ENCODE measurements at regions not wholly inside any gene's neighbourhood (a gene's known extent, or its start where the extent isn't known, plus 50 kb on each side); places are given as distances from the start of the nearest gene placed in this dataset.

- DNase-seq (ENCODE audit: low read depth, low spot score): peak; percentile 93
- BruUV-seq (replicated peaks): no TSS peak
- POLR2A ChIA-PET: interaction anchor here (0.9 kb wide), 1 partner anchor 16 kb away, joined by 3 read pairs; no protein-coding TSS in a partner anchor
- CTCF ChIA-PET: interaction anchor here (0.5 to 2.4 kb wide), 9 partner anchors 9 to 1797 kb away, joined by 3 to 10 read pairs (median 6); no protein-coding TSS in a partner anchor
- peak; percentile 61 for TF ChIP-seq GATA2 (IDR thresholded peaks at IDR 0.05; ENCODE audit: insufficient read depth, insufficient read length, low read depth, low read length)
- TF ChIP-seq EZH2 (IDR thresholded peaks at IDR 0.05; ENCODE audit: borderline replicate concordance, low read depth, low read length, severe bottlenecking): no peak
- TF ChIP-seq POLR2AphosphoS5 (IDR thresholded peaks at IDR 0.05; ENCODE audit: insufficient read depth, low read depth, low read length): peak; percentile 29
- peak; percentile 52 for TF ChIP-seq FOS (IDR thresholded peaks at IDR 0.05; ENCODE audit: borderline replicate concordance, insufficient read depth, low read length)
- no peak for TF ChIP-seq MAX (IDR thresholded peaks at IDR 0.05; ENCODE audit: insufficient read depth, insufficient read length)
- TF ChIP-seq JUN (IDR thresholded peaks at IDR 0.05; ENCODE audit: borderline replicate concordance, insufficient read depth, insufficient read length, low read depth): peak; percentile 59
- TF ChIP-seq MYC (IDR thresholded peaks at IDR 0.05; ENCODE audit: low read depth, low read length): no peak
- H4K20me1 ChIP-seq (replicated peaks; ENCODE audit: control insufficient read depth, extremely low read depth, insufficient read depth, low read length): no peaks in the 10 kb centered on the region
- no peaks in the 10 kb centered on the region for H3K79me2 ChIP-seq (ENCODE audit: control insufficient read depth, insufficient read depth, low read length)
- dilution Hi-C loops (cut with MboI; ENCODE audit: extremely low pct_ligation_motif_present, low sequenced_read_pairs) (no loop called here), intact Hi-C loops (cut with micrococcal nuclease) (loop anchor here (1.0 to 2.0 kb wide), 2 partner anchors 10 to 117 kb away; no protein-coding TSS in a partner anchor)
- peak overlapping the region; percentile 54 for H3K4me2 ChIP-seq (ENCODE audit: insufficient read depth, low read length)
- FAIRE-seq: peak; percentile 92
- no peak overlapping the region for H3K4me3 ChIP-seq (replicated peaks in 1 of 3; ENCODE audit: insufficient read depth in 1 of 3, low read depth in 1 of 3, low read length in 3 of 3)
- no peaks in the 10 kb centered on the region for H3K36me3 ChIP-seq (ENCODE audit: control insufficient read depth in 2 of 2, extremely low read depth in 1 of 2, insufficient read depth in 2 of 2, low read length in 2 of 2)
- peaks cover 18% of the 10 kb centered on the region for H3K4me1 ChIP-seq (ENCODE audit: control insufficient read depth, extremely low read depth, insufficient read depth, low read length)
- no peaks in the 10 kb centered on the region for H3K9me1 ChIP-seq (replicated peaks; ENCODE audit: control insufficient read depth, extremely low read depth, insufficient read depth, low read length)
- H2AFZ ChIP-seq (ENCODE audit: low read depth, low read length): peak overlapping the region; percentile 33
- peak overlapping the region; percentile 78 for H3K27ac ChIP-seq (ENCODE audit: insufficient read depth, low read depth, low read length)
- no peaks in the 10 kb centered on the region for H3K27me3 ChIP-seq (ENCODE audit: control insufficient read depth in 2 of 2, insufficient read depth in 2 of 2, low read length in 2 of 2)
- peak overlapping the region; percentile 72 for H3K9ac ChIP-seq (replicated peaks; ENCODE audit: extremely low read depth, insufficient read depth, low read length)
- no peaks in the 10 kb centered on the region for H3K9me3 ChIP-seq (replicated peaks; ENCODE audit: control insufficient read depth, insufficient read depth, low read length)
Measured at GRCh38 chr2:157173740-157174184, 83.7 kb upstream of the GALNT5 start.

GRCh38 chr2:157174321-157174720, 83.2 kb upstream of the GALNT5 start:
- peak; percentile 12 for DNase-seq (ENCODE audit: low read depth, low spot score)
- H3K27me3 ChIP-seq (ENCODE audit: control insufficient read depth in 2 of 2, insufficient read depth in 2 of 2, low read length in 2 of 2): no peaks in the 10 kb centered on the region
- dilution Hi-C loops (cut with MboI; ENCODE audit: extremely low pct_ligation_motif_present, low sequenced_read_pairs): no loop called here
- intact Hi-C loops (cut with micrococcal nuclease): no loop called here
- POLR2A ChIA-PET: interaction anchor here (0.5 kb wide), 1 partner anchor 766 kb away, joined by 3 read pairs; no protein-coding TSS in a partner anchor
- H4K20me1 ChIP-seq (replicated peaks; ENCODE audit: control insufficient read depth, extremely low read depth, insufficient read depth, low read length): no peaks in the 10 kb centered on the region
- H2AFZ ChIP-seq (ENCODE audit: low read depth, low read length): peak overlapping the region; percentile 42
- no peaks in the 10 kb centered on the region for H3K9me3 ChIP-seq (replicated peaks; ENCODE audit: control insufficient read depth, insufficient read depth, low read length)
- FAIRE-seq: no peak
- peak overlapping the region; percentile 78 for H3K27ac ChIP-seq (ENCODE audit: insufficient read depth, low read depth, low read length)
- BruUV-seq (replicated peaks): no TSS peak
- H3K4me2 ChIP-seq (ENCODE audit: insufficient read depth, low read length): peak overlapping the region; percentile 54
- H3K9me1 ChIP-seq (replicated peaks; ENCODE audit: control insufficient read depth, extremely low read depth, insufficient read depth, low read length): no peaks in the 10 kb centered on the region
- no peaks in the 10 kb centered on the region for H3K36me3 ChIP-seq (ENCODE audit: control insufficient read depth in 2 of 2, extremely low read depth in 1 of 2, insufficient read depth in 2 of 2, low read length in 2 of 2)
- no peak overlapping the region for H3K4me3 ChIP-seq (replicated peaks in 1 of 3; ENCODE audit: insufficient read depth in 1 of 3, low read depth in 1 of 3, low read length in 3 of 3)
- peak overlapping the region; percentile 72 for H3K9ac ChIP-seq (replicated peaks; ENCODE audit: extremely low read depth, insufficient read depth, low read length)
- CTCF ChIA-PET: interaction anchor here (1.5 to 2.4 kb wide), 7 partner anchors 8 to 1797 kb away, joined by 3 to 10 read pairs (median 6); no protein-coding TSS in a partner anchor
- H3K4me1 ChIP-seq (ENCODE audit: control insufficient read depth, extremely low read depth, insufficient read depth, low read length): peaks cover 18% of the 10 kb centered on the region
- no peaks in the 10 kb centered on the region for H3K79me2 ChIP-seq (ENCODE audit: control insufficient read depth, insufficient read depth, low read length)
- no peak for TF ChIP-seq EZH2 (IDR thresholded peaks at IDR 0.05; ENCODE audit: borderline replicate concordance, low read depth, low read length, severe bottlenecking)
- no peak for TF ChIP-seq FOS (IDR thresholded peaks at IDR 0.05; ENCODE audit: borderline replicate concordance, insufficient read depth, low read length)
- TF ChIP-seq GATA2 (IDR thresholded peaks at IDR 0.05; ENCODE audit: insufficient read depth, insufficient read length, low read depth, low read length): no peak
- TF ChIP-seq JUN (IDR thresholded peaks at IDR 0.05; ENCODE audit: borderline replicate concordance, insufficient read depth, insufficient read length, low read depth): no peak
- TF ChIP-seq MYC (IDR thresholded peaks at IDR 0.05; ENCODE audit: low read depth, low read length): no peak
- TF ChIP-seq POLR2A (IDR thresholded peaks at IDR 0.05; ENCODE audit: low read depth, low read length): no peak
- TF ChIP-seq MAX (IDR thresholded peaks at IDR 0.05; ENCODE audit: insufficient read depth, insufficient read length): no peak
- TF ChIP-seq CTCF (IDR thresholded peaks at IDR 0.05; ENCODE audit: extremely low read depth in 1 of 2, insufficient read depth in 1 of 2, low read depth in 1 of 2, low read length in 2 of 2): no peak

Data from endothelial cell of umbilical vein (primary cell).